Ectodermal cell (in vitro differentiated cells): ENCODE measurements at regions not wholly inside any gene's neighbourhood (a gene's known extent, or its start where the extent isn't known, plus 50 kb on each side); places are given as distances from the start of the nearest gene placed in this dataset.
"Not testable (repeated sequence)": the region's sequence is repeated elsewhere in the genome, so short reads cannot be mapped to it uniquely, and the experiment has no call there.

Source experiments
- H3K27ac ChIP-seq: 2 replicates; pipeline ENCODE4 v1.7.0; 2013; ENCODE audit warnings: mild to moderate bottlenecking, low read depth, low read length; ENCODE audit not compliant: insufficient read depth, poor library complexity, severe bottlenecking
- H3K27me3 ChIP-seq: 2 replicates; pipeline ENCODE4 v1.7.0; 2013; ENCODE audit warnings: mild to moderate bottlenecking, low read length; ENCODE audit not compliant: insufficient read depth, control insufficient read depth, poor library complexity, severe bottlenecking
- H3K36me3 ChIP-seq: one replicate; pipeline ENCODE4 v1.7.0; 2013; ENCODE audit warnings: low read length; ENCODE audit not compliant: control insufficient read depth, insufficient read depth
- H3K4me1 ChIP-seq: one replicate; pipeline ENCODE4 v1.7.0; 2013; ENCODE audit warnings: low read length; ENCODE audit not compliant: control insufficient read depth, insufficient read depth
- H3K4me3 ChIP-seq: 2 replicates; pipeline ENCODE4 v1.7.0; 2013; ENCODE audit warnings: low read depth, low read length, control low read depth; ENCODE audit not compliant: insufficient read depth
- H3K9me3 ChIP-seq: 2 replicates; pipeline ENCODE4 v1.7.0; 2013; ENCODE audit warnings: mild to moderate bottlenecking, low read length, moderate library complexity; ENCODE audit not compliant: control insufficient read depth
- WGBS, 2 experiments: methylation state at CpG; one replicate each; pipeline ENCODE4 v1.1.7; 2013; ENCODE audit warnings: missing lambda C conversion rate in 2 of 2; 5-methylcytosine and 5-hydroxymethylcytosine counted together

- Histone ChIP-seq H3K4me3 (no peak overlapping the region), H3K36me3 (no peaks in the 10 kb centered on the region), H3K4me1 (no peaks in the 10 kb centered on the region), H3K27me3 (no peaks in the 10 kb centered on the region), H3K27ac (no peak overlapping the region), H3K9me3 (no peaks in the 10 kb centered on the region)
These were observed 303.0 kb downstream of the CGGBP1 start for GRCh38 chr3:87755852-87756251.

DNA sequence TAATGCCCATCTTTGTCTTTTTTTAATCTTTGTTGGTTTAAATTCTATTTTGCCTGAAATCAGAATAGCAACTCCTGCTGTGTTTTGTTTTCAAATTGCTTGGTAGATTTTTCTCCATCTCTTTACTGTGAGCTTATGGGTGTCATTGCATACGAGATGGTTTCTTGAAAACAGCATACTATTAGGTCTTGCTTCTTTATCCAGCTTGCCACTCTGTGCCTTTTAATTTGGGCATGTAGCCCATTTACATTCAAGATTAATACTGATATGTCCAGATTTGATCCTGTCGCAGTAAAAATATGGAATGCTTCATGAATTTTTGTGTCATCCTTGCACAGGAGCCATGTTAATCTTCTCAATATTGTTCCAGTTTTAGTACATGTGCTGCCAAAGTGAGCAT lies 316.6 kb downstream of the CGGBP1 start:
- Histone ChIP-seq H3K36me3 (no peaks in the 10 kb centered on the region), H3K27me3 (no peaks in the 10 kb centered on the region), H3K27ac (no peak overlapping the region), H3K4me3 (no peak overlapping the region), H3K9me3 (no peaks in the 10 kb centered on the region), H3K4me1 (no peaks in the 10 kb centered on the region)
- WGBS, 2 experiments, result 89 to 91% methylated on average over 2 of the region's 2 CpGs

DNA sequence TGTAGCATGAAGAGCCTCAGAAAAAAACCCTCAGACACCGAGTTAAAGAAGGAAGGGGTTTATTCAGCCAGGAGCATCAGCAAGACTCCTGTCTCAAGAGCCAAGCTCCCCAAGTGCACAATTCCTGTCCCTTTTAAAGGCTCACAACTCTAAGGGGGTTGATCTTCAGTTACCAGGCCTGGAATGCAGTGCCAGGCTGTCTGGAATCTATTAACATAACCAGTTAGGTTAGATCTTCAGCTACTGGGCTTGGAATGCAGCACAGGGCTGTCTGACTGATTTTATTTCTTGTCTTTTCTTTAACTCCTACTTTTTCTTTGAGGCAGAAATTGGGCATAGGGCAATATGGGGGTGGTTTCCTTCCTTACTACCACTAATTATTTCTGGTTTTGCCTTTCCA lies 317.9 kb downstream of the CGGBP1 start:
- 95 to 100% methylated on average over 1 of the region's 1 CpG for WGBS, 2 experiments
- H3K4me1 ChIP-seq, H3K4me3 ChIP-seq, H3K27ac ChIP-seq, H3K9me3 ChIP-seq, H3K27me3 ChIP-seq, H3K36me3 ChIP-seq: not testable (repeated sequence)

- not testable (repeated sequence) for H3K27me3 ChIP-seq, H3K36me3 ChIP-seq, H3K9me3 ChIP-seq, H3K27ac ChIP-seq, H3K4me1 ChIP-seq, H3K4me3 ChIP-seq
- WGBS, 2 experiments, result 91 to 92% methylated on average over 3 of the region's 3 CpGs
These were observed 321.0 kb downstream of the CGGBP1 start for GRCh38 chr3:87737817-87738216.

DNA sequence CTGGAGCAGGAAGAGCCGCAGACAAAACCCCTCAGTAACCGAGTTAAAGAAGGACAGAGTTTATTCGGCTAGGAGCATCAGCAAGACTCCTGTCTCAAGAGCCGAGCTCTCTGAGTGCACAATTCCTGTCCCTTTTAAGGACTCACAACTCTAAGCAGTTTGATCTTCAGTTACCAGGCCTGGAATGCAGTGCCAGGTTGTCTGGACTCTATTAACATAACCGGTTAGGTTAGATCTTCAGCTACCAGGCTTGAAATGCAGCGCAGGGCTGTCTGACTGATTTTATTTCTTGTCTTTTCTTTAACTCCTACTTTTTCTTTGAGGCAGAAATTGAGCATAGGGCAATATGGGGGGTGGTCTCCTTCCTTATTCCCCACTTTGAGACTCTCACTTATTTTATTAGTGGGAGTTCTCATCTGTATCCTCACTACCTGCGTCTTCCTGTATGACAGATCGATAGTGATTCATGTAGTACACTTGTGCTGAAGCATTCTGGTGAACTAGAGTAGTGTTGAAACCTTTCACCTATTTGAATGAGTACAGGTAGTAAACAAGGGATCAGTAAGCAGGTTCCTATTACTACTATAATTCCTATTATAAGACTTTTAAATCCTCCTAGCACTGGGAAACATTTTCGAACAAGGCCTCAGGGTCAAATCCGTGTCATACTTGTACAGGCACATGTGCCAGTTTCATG lies 325.0 kb downstream of the CGGBP1 start:
- Histone ChIP-seq H3K27ac (no peak overlapping the region), H3K4me1 (no peaks in the 10 kb centered on the region), H3K4me3 (no peak overlapping the region), H3K9me3 (no peaks in the 10 kb centered on the region), H3K27me3 (no peaks in the 10 kb centered on the region), H3K36me3 (no peaks in the 10 kb centered on the region)
- WGBS, 2 experiments, result 95 to 97% methylated on average over 10 of the region's 10 CpGs

DNA sequence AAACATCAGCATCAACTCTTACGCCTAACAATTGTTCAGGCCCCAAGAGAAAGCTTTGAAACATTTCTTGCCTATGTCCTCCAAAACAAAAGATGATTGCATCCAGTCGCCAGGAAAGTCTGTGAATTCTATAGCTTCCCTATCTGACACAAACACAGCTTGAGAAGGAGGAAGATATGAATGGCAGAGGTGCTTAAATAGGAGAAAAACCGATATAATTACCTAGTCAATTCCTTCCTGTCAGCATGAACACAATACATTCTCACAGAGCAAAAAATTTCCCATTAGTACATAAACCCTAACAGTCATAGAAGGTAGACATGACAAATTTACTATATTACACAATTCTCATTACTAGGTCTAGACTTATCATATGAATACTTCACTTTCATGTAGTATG lies 326.5 kb downstream of the CGGBP1 start:
- no peaks in the 10 kb centered on the region for H3K9me3 ChIP-seq
- WGBS, 2 experiments, result 81 to 82% methylated on average over 2 to 3 of the region's 3 CpGs
- H3K27me3 ChIP-seq, result no peaks in the 10 kb centered on the region
- no peak overlapping the region for H3K4me3 ChIP-seq
- no peaks in the 10 kb centered on the region for H3K36me3 ChIP-seq
- H3K27ac ChIP-seq, result no peak overlapping the region
- H3K4me1 ChIP-seq, result no peaks in the 10 kb centered on the region

DNA sequence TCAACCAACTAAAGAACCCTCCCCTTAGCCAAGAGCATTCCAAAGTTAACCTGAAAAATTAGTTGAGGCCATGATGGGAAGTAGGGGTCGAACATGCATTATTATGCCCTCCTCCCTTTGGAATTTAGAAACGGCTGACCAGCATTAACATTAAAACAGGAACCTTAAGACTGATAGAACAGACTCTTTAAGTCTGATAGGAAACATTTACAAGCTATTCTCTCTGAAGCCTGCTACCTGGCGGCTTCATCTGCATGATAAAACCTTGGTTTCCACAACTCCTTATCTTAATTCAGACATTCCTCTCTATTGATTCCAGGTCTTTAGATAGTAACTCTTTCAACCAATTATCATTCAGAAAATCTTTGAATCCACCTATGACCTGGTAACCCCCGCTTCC lies 331.0 kb downstream of the CGGBP1 start:
- Histone ChIP-seq H3K27me3 (no peaks in the 10 kb centered on the region), H3K36me3 (no peaks in the 10 kb centered on the region), H3K27ac (no peak overlapping the region), H3K9me3 (no peaks in the 10 kb centered on the region), H3K4me3 (no peak overlapping the region), H3K4me1 (no peaks in the 10 kb centered on the region)
- 55% methylated on average over 3 to 4 of the region's 4 CpGs for WGBS, 2 experiments

- H3K27me3 ChIP-seq, result no peaks in the 10 kb centered on the region
- no peaks in the 10 kb centered on the region for H3K9me3 ChIP-seq
- no peak overlapping the region for H3K4me3 ChIP-seq
- no peaks in the 10 kb centered on the region for H3K36me3 ChIP-seq
- peaks cover 4% of the 10 kb centered on the region for H3K4me1 ChIP-seq
- 91 to 95% methylated on average over 1 of the region's 2 CpGs for WGBS, 2 experiments
- no peak overlapping the region for H3K27ac ChIP-seq
These were observed 339.7 kb downstream of the CGGBP1 start for GRCh38 chr3:87719060-87719459.

DNA sequence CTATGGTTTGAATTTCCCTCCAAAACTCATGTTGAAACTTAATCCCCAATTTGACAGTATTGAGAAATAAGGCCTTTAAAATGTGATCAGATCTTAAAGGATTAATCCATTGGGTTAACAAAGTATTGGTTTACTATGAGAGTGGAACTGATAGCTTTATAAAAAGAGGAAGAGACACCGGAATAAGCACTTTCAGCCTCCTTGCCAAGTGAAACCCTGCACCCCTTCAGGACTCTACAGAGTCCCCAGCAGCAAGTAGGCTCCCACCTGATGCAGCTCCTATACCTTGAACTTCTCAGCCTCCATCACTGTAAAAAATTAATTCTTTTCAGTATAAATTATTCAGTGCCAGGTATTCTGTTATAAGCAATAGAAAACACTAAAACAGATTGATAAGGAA lies 348.3 kb downstream of the CGGBP1 start:
- Histone ChIP-seq H3K4me1 (no peaks in the 10 kb centered on the region), H3K27ac (no peak overlapping the region), H3K27me3 (no peaks in the 10 kb centered on the region), H3K36me3 (no peaks in the 10 kb centered on the region), H3K4me3 (no peak overlapping the region), H3K9me3 (no peaks in the 10 kb centered on the region)
- WGBS, 2 experiments, result 67 to 94% methylated on average over 1 of the region's 1 CpG

DNA sequence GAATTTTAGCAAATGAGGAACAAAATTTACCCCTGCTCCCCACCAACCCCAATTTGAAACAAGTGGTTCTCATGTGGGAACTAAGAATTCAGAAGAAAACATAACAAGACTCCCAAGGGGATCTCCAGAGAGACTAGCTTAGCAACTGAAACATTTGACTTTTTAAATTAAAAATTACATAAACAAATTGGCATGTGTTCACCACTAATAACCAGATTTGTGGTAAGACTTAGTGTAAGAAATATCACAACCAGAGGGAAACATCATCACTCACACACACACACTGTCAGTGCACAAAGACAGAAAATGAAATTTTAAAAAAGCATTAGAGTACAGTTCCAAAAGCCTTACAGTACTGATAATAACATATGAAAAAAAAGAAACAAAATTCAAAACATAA lies 348.8 kb downstream of the CGGBP1 start:
- Histone ChIP-seq H3K9me3 (no peaks in the 10 kb centered on the region), H3K27ac (no peak overlapping the region), H3K4me3 (no peak overlapping the region), H3K4me1 (no peaks in the 10 kb centered on the region), H3K36me3 (no peaks in the 10 kb centered on the region), H3K27me3 (no peaks in the 10 kb centered on the region)

DNA sequence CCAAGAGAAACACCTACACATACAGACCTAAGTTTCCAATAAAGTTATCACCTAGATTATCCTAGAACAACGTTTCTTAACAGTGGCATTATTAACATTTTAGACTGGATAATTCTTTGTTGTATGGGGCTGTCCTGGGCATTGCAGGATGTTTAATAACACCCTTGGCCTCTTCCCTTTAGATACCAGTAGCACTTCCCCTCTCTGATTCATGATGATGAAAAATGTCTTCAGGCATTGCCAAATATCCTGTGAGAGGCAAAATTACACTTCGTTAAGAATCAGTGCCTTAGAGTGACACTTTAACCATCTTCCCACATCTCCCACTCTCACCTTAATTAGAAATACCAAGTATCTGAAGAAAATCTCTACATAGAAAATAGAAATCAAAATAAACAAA lies 352.6 kb downstream of the CGGBP1 start:
- Histone ChIP-seq H3K27ac (no peak overlapping the region), H3K9me3 (no peaks in the 10 kb centered on the region), H3K27me3 (no peaks in the 10 kb centered on the region), H3K4me1 (no peaks in the 10 kb centered on the region), H3K4me3 (no peak overlapping the region), H3K36me3 (no peaks in the 10 kb centered on the region)
- WGBS, 2 experiments, result 91 to 95% methylated on average over 1 to 2 of the region's 2 CpGs
